Mesodermal cell (in vitro differentiated cells): ENCODE measurements at regions not wholly inside any gene's neighbourhood (a gene's known extent, or its start where the extent isn't known, plus 50 kb on each side); places are given as distances from the start of the nearest gene placed in this dataset.
"Not testable (repeated sequence)": the region's sequence is repeated elsewhere in the genome, so short reads cannot be mapped to it uniquely, and the experiment has no call there.

Experiments
- H3K27ac ChIP-seq: 2 replicates; pipeline ENCODE4 v1.7.0; 2013; ENCODE audit warnings: mild to moderate bottlenecking, low read depth, low read length, moderate library complexity; ENCODE audit not compliant: severe bottlenecking
- H3K36me3 ChIP-seq: 2 replicates; pipeline ENCODE4 v1.7.1; 2013; ENCODE audit warnings: mild to moderate bottlenecking, low read length, moderate library complexity; ENCODE audit not compliant: control insufficient read depth, insufficient read depth
- H3K4me1 ChIP-seq: one replicate; pipeline ENCODE4 v1.7.1; 2013; ENCODE audit warnings: mild to moderate bottlenecking, low read length; ENCODE audit not compliant: insufficient read depth, control insufficient read depth, poor library complexity, severe bottlenecking
- H3K4me3 ChIP-seq: 2 replicates; pipeline ENCODE4 v1.7.0; 2013; ENCODE audit warnings: low read length, control low read depth, mild to moderate bottlenecking; ENCODE audit not compliant: insufficient read depth, poor library complexity, severe bottlenecking; ENCODE audit errors: extremely low read depth
- H3K9me3 ChIP-seq: 2 replicates; pipeline ENCODE4 v1.7.1; 2013; ENCODE audit warnings: mild to moderate bottlenecking, low read length, moderate library complexity; ENCODE audit not compliant: control insufficient read depth
- WGBS, 2 experiments: methylation state at CpG; one replicate each; pipeline ENCODE4 v1.1.5; 2013; ENCODE audit warnings: missing lambda C conversion rate in 2 of 2; ENCODE audit not compliant: insufficient coverage in 2 of 2; 5-methylcytosine and 5-hydroxymethylcytosine counted together

- H3K36me3 ChIP-seq, result no peaks in the 10 kb centered on the region
- no peak overlapping the region for H3K4me3 ChIP-seq
- WGBS, 2 experiments, result 67 to 90% methylated on average over 1 to 2 of the region's 2 CpGs
- no peak overlapping the region for H3K27ac ChIP-seq
- H3K4me1 ChIP-seq, result peaks cover 2% of the 10 kb centered on the region
- H3K9me3 ChIP-seq, result peaks cover 36% of the 10 kb centered on the region
Observed at GRCh38 chr2:189344043-189344442, 97.2 kb upstream of the WDR75 start.

GRCh38 chr2:189347540-189347939, 93.7 kb upstream of the WDR75 start:
- Histone ChIP-seq H3K4me1 (peaks cover 2% of the 10 kb centered on the region), H3K9me3 (peaks cover 16% of the 10 kb centered on the region), H3K27ac (peak overlapping the region; percentile 4), H3K36me3 (no peaks in the 10 kb centered on the region), H3K4me3 (no peak overlapping the region)
- WGBS, 2 experiments, result 100% methylated on average over 1 of the region's 1 CpG; no CpG with 5 or more reads in 1 of the 2 experiments

GRCh38 chr2:189348369-189348768, 92.9 kb upstream of the WDR75 start:
- no peak overlapping the region for H3K4me3 ChIP-seq
- no peaks in the 10 kb centered on the region for H3K36me3 ChIP-seq
- 90 to 100% methylated on average over 1 of the region's 1 CpG for WGBS, 2 experiments
- no peak overlapping the region for H3K27ac ChIP-seq
- peaks cover 10% of the 10 kb centered on the region for H3K9me3 ChIP-seq
- H3K4me1 ChIP-seq, result peaks cover 2% of the 10 kb centered on the region

GRCh38 chr2:189350540-189351209, 90.6 kb upstream of the WDR75 start:
- Histone ChIP-seq H3K4me1 (peaks cover 2% of the 10 kb centered on the region), H3K4me3 (no peak overlapping the region), H3K9me3 (peaks cover 6% of the 10 kb centered on the region), H3K27ac (peak overlapping the region; percentile 41), H3K36me3 (no peaks in the 10 kb centered on the region)
- WGBS, 2 experiments, result 61 to 67% methylated on average over 2 to 3 of the region's 3 CpGs

- H3K4me1 ChIP-seq, H3K36me3 ChIP-seq, H3K9me3 ChIP-seq, H3K27ac ChIP-seq, H3K4me3 ChIP-seq: not testable (repeated sequence)
- no CpG with 5 or more reads among the region's 1 CpG for WGBS, 2 experiments
Observed at GRCh38 chr2:189351933-189352332, 89.3 kb upstream of the WDR75 start.

GRCh38 chr2:189357375-189357774, 83.9 kb upstream of the WDR75 start:
- not testable (repeated sequence) for H3K9me3 ChIP-seq, H3K36me3 ChIP-seq, H3K4me3 ChIP-seq, H3K4me1 ChIP-seq, H3K27ac ChIP-seq
- 89 to 92% methylated on average over 3 to 4 of the region's 4 CpGs for WGBS, 2 experiments

- no peaks in the 10 kb centered on the region for H3K36me3 ChIP-seq
- H3K27ac ChIP-seq, result no peak overlapping the region
- peaks cover 12% of the 10 kb centered on the region for H3K4me1 ChIP-seq
- no peak overlapping the region for H3K4me3 ChIP-seq
- peaks cover 7% of the 10 kb centered on the region for H3K9me3 ChIP-seq
- WGBS, 2 experiments, result 80% methylated on average over 1 of the region's 1 CpG; no CpG with 5 or more reads in 1 of the 2 experiments
Observed at GRCh38 chr2:189360861-189361260, 80.4 kb upstream of the WDR75 start.

- peaks cover 7% of the 10 kb centered on the region for H3K4me1 ChIP-seq
- H3K27ac ChIP-seq, result no peak overlapping the region
- peaks cover 7% of the 10 kb centered on the region for H3K9me3 ChIP-seq
- H3K36me3 ChIP-seq, result no peaks in the 10 kb centered on the region
- no peak overlapping the region for H3K4me3 ChIP-seq
Observed at GRCh38 chr2:189362283-189362682, 79.0 kb upstream of the WDR75 start.

GRCh38 chr2:189363559-189363958, 77.7 kb upstream of the WDR75 start:
- Histone ChIP-seq H3K4me1 (peaks cover 7% of the 10 kb centered on the region), H3K9me3 (no peaks in the 10 kb centered on the region), H3K36me3 (no peaks in the 10 kb centered on the region), H3K4me3 (no peak overlapping the region), H3K27ac (no peak overlapping the region)
- WGBS, 2 experiments, result 100% methylated on average over 1 of the region's 2 CpGs; no CpG with 5 or more reads in 1 of the 2 experiments

GRCh38 chr2:189364607-189365006, 76.7 kb upstream of the WDR75 start:
- no peaks in the 10 kb centered on the region for H3K9me3 ChIP-seq
- no CpG with 5 or more reads among the region's 3 CpGs for WGBS, 2 experiments
- H3K4me3 ChIP-seq, result no peak overlapping the region
- H3K27ac ChIP-seq, result no peak overlapping the region
- H3K4me1 ChIP-seq, result peaks cover 7% of the 10 kb centered on the region
- H3K36me3 ChIP-seq, result no peaks in the 10 kb centered on the region

GRCh38 chr2:189366349-189366748, 74.9 kb upstream of the WDR75 start:
- no peaks in the 10 kb centered on the region for H3K36me3 ChIP-seq
- no peak overlapping the region for H3K27ac ChIP-seq
- H3K4me1 ChIP-seq, result peaks cover 7% of the 10 kb centered on the region
- no peak overlapping the region for H3K4me3 ChIP-seq
- no peaks in the 10 kb centered on the region for H3K9me3 ChIP-seq
- 100% methylated on average over 1 of the region's 3 CpGs; no CpG with 5 or more reads in 1 of the 2 experiments for WGBS, 2 experiments
